ENCODE measurements at regions not wholly inside any gene's neighbourhood (a gene's known extent, or its start where the extent isn't known, plus 50 kb on each side); places are given as distances from the start of the nearest gene placed in this dataset.
"Not testable (repeated sequence)": the region's sequence is repeated elsewhere in the genome, so short reads cannot be mapped to it uniquely, and the experiment has no call there.

- no peak overlapping the region for H3K4me3 ChIP-seq
- H3K27ac ChIP-seq = no peak overlapping the region
- intact Hi-C loops (cut with DNase I; ENCODE audit: low total_unique reads) (no loop called here), in situ Hi-C loops (cut with MboI; ENCODE audit: low sequenced_read_pairs in 4 of 4) (no loop called here)
- H3K27me3 ChIP-seq = no peaks in the 10 kb centered on the region
- no peaks in the 10 kb centered on the region for H3K36me3 ChIP-seq
- DNase-seq (no peak), ATAC-seq (no peak)
- TF ChIP-seq POLR2A (IDR thresholded peaks at IDR 0.05) (no peak), CTCF (IDR thresholded peaks at IDR 0.05 in 4 of 5, conservative IDR thresholded peaks at IDR 0.05 in 1 of 5) (no peak)
- no peaks in the 10 kb centered on the region for H3K4me1 ChIP-seq
- no peaks in the 10 kb centered on the region for H3K9me3 ChIP-seq
Observed at GRCh38 chr11:87560352-87560751, 522.6 kb downstream of the TMEM135 start.

- H3K4me3 ChIP-seq; H3K4me1 ChIP-seq; H3K36me3 ChIP-seq; H3K27ac ChIP-seq; intact Hi-C loops (cut with DNase I; ENCODE audit: low total_unique reads); in situ Hi-C loops (cut with MboI; ENCODE audit: low sequenced_read_pairs in 4 of 4); DNase-seq; H3K27me3 ChIP-seq; H3K9me3 ChIP-seq; ATAC-seq: not testable (repeated sequence)
Observed at GRCh38 chr11:87559852-87560251, 522.1 kb downstream of the TMEM135 start.

GRCh38 chr11:87555101-87555500, 517.4 kb downstream of the TMEM135 start:
- no peak for ATAC-seq
- no peaks in the 10 kb centered on the region for H3K36me3 ChIP-seq
- H3K9me3 ChIP-seq = no peaks in the 10 kb centered on the region

GRCh38 chr11:87548797-87549196, 511.1 kb downstream of the TMEM135 start:
- intact Hi-C loops (cut with DNase I; ENCODE audit: low total_unique reads) (no loop called here), in situ Hi-C loops (cut with MboI; ENCODE audit: low sequenced_read_pairs in 4 of 4) (no loop called here)
- Histone ChIP-seq H3K27ac (no peak overlapping the region), H3K9me3 (no peaks in the 10 kb centered on the region), H3K27me3 (no peaks in the 10 kb centered on the region), H3K4me3 (no peak overlapping the region), H3K4me1 (no peaks in the 10 kb centered on the region), H3K36me3 (no peaks in the 10 kb centered on the region)
- TF ChIP-seq POLR2A (IDR thresholded peaks at IDR 0.05) = no peak
- TF ChIP-seq CTCF (IDR thresholded peaks at IDR 0.05 in 4 of 5, conservative IDR thresholded peaks at IDR 0.05 in 1 of 5) = no peak
- DNase-seq (no peak), ATAC-seq (no peak)

More at GRCh38 chr11:87555101-87555500, 517.4 kb downstream of the TMEM135 start:
- TF ChIP-seq CTCF (IDR thresholded peaks at IDR 0.05 in 4 of 5, conservative IDR thresholded peaks at IDR 0.05 in 1 of 5) (no peak), POLR2A (IDR thresholded peaks at IDR 0.05) (no peak)
- no peak for DNase-seq
- in situ Hi-C loops (cut with MboI; ENCODE audit: low sequenced_read_pairs in 4 of 4) (no loop called here), intact Hi-C loops (cut with DNase I; ENCODE audit: low total_unique reads) (no loop called here)
- Histone ChIP-seq H3K4me3 (no peak overlapping the region), H3K4me1 (no peaks in the 10 kb centered on the region), H3K27me3 (no peaks in the 10 kb centered on the region), H3K27ac (no peak overlapping the region)

GRCh38 chr11:87545858-87546257, 508.1 kb downstream of the TMEM135 start:
- Histone ChIP-seq H3K27me3 (no peaks in the 10 kb centered on the region), H3K4me3 (no peak overlapping the region), H3K4me1 (no peaks in the 10 kb centered on the region), H3K27ac (no peak overlapping the region), H3K36me3 (no peaks in the 10 kb centered on the region), H3K9me3 (no peaks in the 10 kb centered on the region)
- intact Hi-C loops (cut with DNase I; ENCODE audit: low total_unique reads) (no loop called here), in situ Hi-C loops (cut with MboI; ENCODE audit: low sequenced_read_pairs in 4 of 4) (no loop called here)
- ATAC-seq (no peak), DNase-seq (no peak)
- TF ChIP-seq CTCF (IDR thresholded peaks at IDR 0.05 in 4 of 5, conservative IDR thresholded peaks at IDR 0.05 in 1 of 5) = no peak
- no peak for TF ChIP-seq POLR2A (IDR thresholded peaks at IDR 0.05)
